ENCODE measurements at regions not wholly inside any gene's neighbourhood (a gene's known extent, or its start where the extent isn't known, plus 50 kb on each side); places are given as distances from the start of the nearest gene placed in this dataset.
A peak's percentile ranks its signal among the peaks of the same experiment; 100 is the strongest.

DNA sequence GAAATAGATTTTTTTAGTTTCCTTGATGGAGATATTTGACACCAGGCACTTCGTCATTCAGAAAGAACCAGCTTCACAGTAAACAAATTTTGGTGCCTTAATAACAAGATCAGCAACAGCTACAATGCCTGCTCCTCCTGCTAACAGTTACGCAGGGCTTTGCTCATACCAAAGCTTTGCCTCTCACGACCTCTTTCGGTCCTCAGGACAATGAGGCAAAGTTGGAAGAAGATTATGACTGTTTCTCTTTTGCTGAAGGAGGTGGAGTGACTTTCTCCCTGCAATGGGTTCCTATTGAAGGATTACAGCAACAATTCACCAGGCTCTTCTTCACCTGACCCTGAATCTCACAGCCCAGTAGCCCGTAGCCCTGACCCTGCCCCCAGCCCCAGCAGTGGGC lies 440.1 kb downstream of the PREX1 start:
- intact Hi-C loops (cut with DNase I, micrococcal nuclease) = no loop called here
- ATAC-seq (no peak), DNase-seq (no peak)
- no peaks in the 10 kb centered on the region for H3K36me3 ChIP-seq (ENCODE audit: low read depth)
- H3K9me3 ChIP-seq = no peaks in the 10 kb centered on the region
- TF ChIP-seq, protein P1, sequence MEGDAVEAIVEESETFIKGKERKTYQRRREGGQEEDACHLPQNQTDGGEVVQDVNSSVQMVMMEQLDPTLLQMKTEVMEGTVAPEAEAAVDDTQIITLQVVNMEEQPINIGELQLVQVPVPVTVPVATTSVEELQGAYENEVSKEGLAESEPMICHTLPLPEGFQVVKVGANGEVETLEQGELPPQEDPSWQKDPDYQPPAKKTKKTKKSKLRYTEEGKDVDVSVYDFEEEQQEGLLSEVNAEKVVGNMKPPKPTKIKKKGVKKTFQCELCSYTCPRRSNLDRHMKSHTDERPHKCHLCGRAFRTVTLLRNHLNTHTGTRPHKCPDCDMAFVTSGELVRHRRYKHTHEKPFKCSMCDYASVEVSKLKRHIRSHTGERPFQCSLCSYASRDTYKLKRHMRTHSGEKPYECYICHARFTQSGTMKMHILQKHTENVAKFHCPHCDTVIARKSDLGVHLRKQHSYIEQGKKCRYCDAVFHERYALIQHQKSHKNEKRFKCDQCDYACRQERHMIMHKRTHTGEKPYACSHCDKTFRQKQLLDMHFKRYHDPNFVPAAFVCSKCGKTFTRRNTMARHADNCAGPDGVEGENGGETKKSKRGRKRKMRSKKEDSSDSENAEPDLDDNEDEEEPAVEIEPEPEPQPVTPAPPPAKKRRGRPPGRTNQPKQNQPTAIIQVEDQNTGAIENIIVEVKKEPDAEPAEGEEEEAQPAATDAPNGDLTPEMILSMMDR (IDR thresholded peaks at IDR 0.05) = no peak
- H3K4me1 ChIP-seq (ENCODE audit: low read depth) = no peaks in the 10 kb centered on the region
- H3K4me3 ChIP-seq = no peak overlapping the region

DNA sequence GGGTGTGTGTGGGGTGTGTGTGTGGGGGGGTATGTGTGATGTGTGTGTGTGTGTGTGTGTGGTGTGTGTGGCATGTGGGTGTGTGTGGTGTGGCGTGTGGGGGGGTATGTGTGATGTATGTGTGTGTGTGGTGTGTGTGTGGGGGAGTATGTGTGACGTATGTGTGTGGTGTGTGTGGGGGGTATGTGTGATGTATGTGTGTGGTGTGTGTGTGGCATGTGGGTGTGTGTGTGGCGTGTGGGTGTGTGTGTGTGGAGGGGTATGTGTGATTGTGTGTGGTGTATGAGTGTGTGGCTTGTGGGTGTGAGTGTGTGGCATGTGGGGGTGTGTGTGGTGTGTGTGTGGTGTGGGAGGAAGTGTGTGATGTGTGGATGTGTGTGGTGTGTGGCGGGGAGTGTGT lies 442.3 kb downstream of the PREX1 start:
- Histone ChIP-seq H3K36me3 (ENCODE audit: low read depth) (no peaks in the 10 kb centered on the region), H3K4me1 (ENCODE audit: low read depth) (no peaks in the 10 kb centered on the region), H3K9me3 (no peaks in the 10 kb centered on the region), H3K4me3 (no peak overlapping the region)
- ATAC-seq (no peak), DNase-seq (no peak)
- intact Hi-C loops (cut with DNase I, micrococcal nuclease) = no loop called here
- TF ChIP-seq, protein P1 (IDR thresholded peaks at IDR 0.05) = no peak

DNA sequence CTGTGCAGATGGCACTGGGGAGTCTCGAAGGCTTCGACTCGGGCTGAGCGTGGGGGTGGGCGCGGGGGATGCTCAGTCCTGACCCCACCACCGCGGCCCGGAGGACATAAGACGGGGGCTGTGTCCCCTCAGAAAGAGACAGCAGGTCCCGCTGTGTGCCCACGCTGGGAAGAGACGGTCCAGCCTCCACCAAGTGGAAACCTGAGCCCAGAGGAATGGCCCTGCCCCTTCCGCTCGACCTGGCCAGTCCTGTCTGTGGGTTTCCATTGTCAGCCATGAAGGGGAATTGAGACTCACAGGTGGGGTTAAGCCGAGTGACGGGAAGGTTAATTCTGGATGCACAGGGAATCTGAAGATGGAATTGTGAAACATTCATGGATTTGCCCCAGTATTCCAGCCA lies 442.7 kb downstream of the PREX1 start:
- no peak overlapping the region for H3K4me3 ChIP-seq
- H3K36me3 ChIP-seq (ENCODE audit: low read depth) = no peaks in the 10 kb centered on the region
- ATAC-seq = no peak
- intact Hi-C loops (cut with DNase I, micrococcal nuclease) = no loop called here
- H3K4me1 ChIP-seq (ENCODE audit: low read depth) = no peaks in the 10 kb centered on the region
- TF ChIP-seq, protein P1 (IDR thresholded peaks at IDR 0.05) = no peak
- no peak for DNase-seq
- no peaks in the 10 kb centered on the region for H3K9me3 ChIP-seq

DNA sequence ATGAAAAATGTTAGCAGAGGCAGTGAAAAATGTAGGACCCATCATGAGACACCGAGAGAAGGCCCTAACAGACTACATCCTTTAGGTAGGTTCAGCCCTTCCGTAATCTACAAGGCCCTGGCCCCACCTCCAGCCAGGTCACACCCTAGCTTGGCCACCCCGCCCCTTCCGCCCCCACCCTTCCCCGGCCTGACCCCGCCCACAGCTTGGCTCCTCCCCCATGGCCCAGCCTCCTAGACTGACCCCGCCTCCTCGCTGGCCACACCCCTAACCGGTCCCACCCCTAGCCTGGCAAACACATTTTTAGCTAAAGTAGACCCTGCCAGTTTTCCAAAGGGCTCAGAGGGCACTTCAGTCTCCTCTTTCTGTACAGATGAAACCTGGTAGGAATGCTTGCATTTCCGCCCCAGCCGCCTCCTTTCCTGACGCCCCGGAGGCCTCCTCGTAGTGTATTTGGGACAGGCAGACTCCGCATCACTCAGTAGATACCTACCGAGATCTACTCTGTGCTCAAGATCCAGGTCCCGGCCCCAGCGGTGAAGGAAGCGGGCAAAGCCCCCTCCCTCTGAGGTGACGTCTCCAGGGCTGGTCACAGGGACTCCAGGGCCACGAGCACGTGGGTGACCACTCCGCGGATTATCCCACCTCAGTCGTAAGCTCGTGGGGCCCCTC lies 443.5 kb downstream of the PREX1 start:
- DNase-seq = peak in 2 of 3 donors; percentile 20 to 45
- Histone ChIP-seq H3K9me3 (no peaks in the 10 kb centered on the region), H3K4me1 (ENCODE audit: low read depth) (no peaks in the 10 kb centered on the region), H3K36me3 (ENCODE audit: low read depth) (no peaks in the 10 kb centered on the region), H3K4me3 (no peak overlapping the region)
- TF ChIP-seq, protein P1 (IDR thresholded peaks at IDR 0.05) = no peak
- peak; percentile 67 for ATAC-seq
- intact Hi-C loops (cut with DNase I, micrococcal nuclease) = no loop called here

DNA sequence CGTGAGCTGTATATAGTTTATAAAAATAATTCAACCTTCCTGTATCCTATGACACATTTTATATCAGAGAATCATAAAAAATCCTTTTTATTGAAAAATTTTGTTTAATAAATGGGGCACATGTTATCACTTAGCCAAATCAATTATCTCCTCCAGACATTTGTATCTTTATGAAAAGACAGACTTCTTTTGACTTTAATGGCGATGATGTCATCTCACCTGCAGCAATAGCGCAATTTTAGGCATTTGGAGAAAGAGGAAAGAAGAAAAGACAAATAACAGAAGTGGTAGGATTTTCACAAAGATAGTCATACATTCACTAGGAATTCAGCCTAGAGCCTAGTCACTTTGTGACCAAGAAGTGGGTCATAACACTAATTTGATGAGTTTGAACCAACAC lies 444.5 kb downstream of the PREX1 start:
- Histone ChIP-seq H3K9me3 (no peaks in the 10 kb centered on the region), H3K36me3 (ENCODE audit: low read depth) (no peaks in the 10 kb centered on the region), H3K4me3 (no peak overlapping the region), H3K4me1 (ENCODE audit: low read depth) (no peaks in the 10 kb centered on the region)
- ATAC-seq (no peak), DNase-seq (no peak)
- intact Hi-C loops (cut with DNase I, micrococcal nuclease) = no loop called here
- TF ChIP-seq, protein P1 (IDR thresholded peaks at IDR 0.05) = no peak

DNA sequence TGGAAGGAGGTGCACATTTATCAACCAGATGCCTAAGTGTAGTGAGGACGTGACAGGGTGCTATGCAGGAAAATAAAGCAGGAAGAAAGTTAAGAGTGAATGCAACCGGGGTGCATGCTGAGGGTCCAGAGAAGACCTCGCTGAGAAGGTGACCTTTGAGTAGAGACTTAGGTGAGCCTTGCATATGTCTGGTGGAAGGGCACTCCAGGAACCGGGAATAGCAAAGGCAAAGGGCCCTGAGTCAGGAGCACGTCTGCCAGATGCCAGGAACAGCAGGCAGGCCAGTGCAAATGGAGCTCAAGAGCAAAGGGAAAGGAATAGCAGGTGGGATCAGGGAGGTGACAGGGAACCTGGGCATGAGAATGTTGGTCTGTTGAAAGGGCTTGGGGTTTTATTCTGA lies 445.5 kb downstream of the PREX1 start:
- no peaks in the 10 kb centered on the region for H3K4me1 ChIP-seq (ENCODE audit: low read depth)
- H3K4me3 ChIP-seq = no peak overlapping the region
- H3K36me3 ChIP-seq (ENCODE audit: low read depth) = no peaks in the 10 kb centered on the region
- intact Hi-C loops (cut with DNase I, micrococcal nuclease) = no loop called here
- DNase-seq (no peak), ATAC-seq (no peak)
- no peaks in the 10 kb centered on the region for H3K9me3 ChIP-seq
- TF ChIP-seq, protein P1 (IDR thresholded peaks at IDR 0.05) = no peak
